OCI-LY3 (cell line): ENCODE measurements at regions not wholly inside any gene's neighbourhood (a gene's known extent, or its start where the extent isn't known, plus 50 kb on each side); places are given as distances from the start of the nearest gene placed in this dataset.

Source experiments
- H2AFZ ChIP-seq: fragments of 200-600, 300-600 bp; shearing (Covaris generic); 2 replicates; pipeline ENCODE4 v1.6.0; 2014; ENCODE audit warnings: antibody characterized with exemption, low read depth, low read length
- H3K27ac ChIP-seq: fragments of 200-600, 300-600 bp; sonication (generic); 2 replicates; pipeline ENCODE4 v1.5.1; 2014; ENCODE audit warnings: mild to moderate bottlenecking, low read length, moderate library complexity, mixed read lengths
- H3K27me3 ChIP-seq: fragments of 200-600, 300-600 bp; sonication (generic); 2 replicates; pipeline ENCODE4 v1.6.1; 2014; ENCODE audit warnings: low read depth, low read length, mixed read lengths
- H3K36me3 ChIP-seq: fragments of 200-600, 300-600 bp; sonication (generic); replicated peaks from 2 replicates; pipeline ENCODE3; 2014; ENCODE audit warnings: low read depth, low read length, mixed read lengths
- H3K4me1 ChIP-seq: fragments of 300-600, 200-600 bp; sonication (generic); 2 replicates; pipeline ENCODE4 v1.6.1; 2014; ENCODE audit warnings: low read length, mixed read lengths
- H3K4me2 ChIP-seq: fragments of 200-600, 300-600 bp; sonication (generic); 2 replicates; pipeline ENCODE4 v1.6.1; 2014; ENCODE audit warnings: low read length, mixed read lengths
- H3K4me3 ChIP-seq: fragments of 300-600, 200-600 bp; sonication (generic); 2 replicates; pipeline ENCODE4 v1.5.1; 2014; ENCODE audit warnings: antibody characterized with exemption, mild to moderate bottlenecking, low read length, moderate library complexity
- H3K79me2 ChIP-seq: fragments of 300-600, 200-600 bp; shearing (Covaris generic); 2 replicates; pipeline ENCODE4 v1.6.1; 2014; ENCODE audit warnings: mild to moderate bottlenecking, low read length, mixed read lengths
- H3K9ac ChIP-seq: fragments of 300-600, 200-600 bp; shearing (Covaris generic); 2 replicates; pipeline ENCODE4 v1.6.0; 2014; ENCODE audit warnings: mild to moderate bottlenecking, low read length, moderate library complexity
- H3K9me3 ChIP-seq: fragments of 200-600, 300-600 bp; shearing (Covaris generic); 2 replicates; pipeline ENCODE4 v1.6.1; 2014; ENCODE audit warnings: low read length, mixed read lengths; ENCODE audit not compliant: insufficient read depth
- H4K20me1 ChIP-seq: fragments of 200-600, 300-600 bp; sonication (generic); 2 replicates; pipeline ENCODE4 v1.6.1; 2016; ENCODE audit warnings: low read length, mixed read lengths; ENCODE audit not compliant: insufficient read depth
- EZH2phosphoT487 ChIP-seq: fragments of 200-600 bp; shearing (Covaris generic); IDR thresholded peaks from 2 replicates; pipeline ENCODE4 v1.6.1; 2018; ENCODE audit warnings: antibody characterized with exemption, mixed run types, low read depth
- TF ChIP-seq, protein P1 (sequence below): fragments of 200-600, 300-600 bp; sonication (generic); IDR thresholded peaks from 2 replicates; pipeline ENCODE4 v1.5.1; 2014; ENCODE audit warnings: antibody characterized with exemption, low read length, low read depth

- H3K4me2 ChIP-seq: no peak overlapping the region
- no peaks in the 10 kb centered on the region for H4K20me1 ChIP-seq
- no peaks in the 10 kb centered on the region for H3K27me3 ChIP-seq
- H2AFZ ChIP-seq: no peak overlapping the region
- H3K36me3 ChIP-seq: no peaks in the 10 kb centered on the region
- no peak overlapping the region for H3K4me3 ChIP-seq
- no peaks in the 10 kb centered on the region for H3K9me3 ChIP-seq
- H3K4me1 ChIP-seq: no peaks in the 10 kb centered on the region
- no peak overlapping the region for H3K27ac ChIP-seq
- TF ChIP-seq, protein P1, sequence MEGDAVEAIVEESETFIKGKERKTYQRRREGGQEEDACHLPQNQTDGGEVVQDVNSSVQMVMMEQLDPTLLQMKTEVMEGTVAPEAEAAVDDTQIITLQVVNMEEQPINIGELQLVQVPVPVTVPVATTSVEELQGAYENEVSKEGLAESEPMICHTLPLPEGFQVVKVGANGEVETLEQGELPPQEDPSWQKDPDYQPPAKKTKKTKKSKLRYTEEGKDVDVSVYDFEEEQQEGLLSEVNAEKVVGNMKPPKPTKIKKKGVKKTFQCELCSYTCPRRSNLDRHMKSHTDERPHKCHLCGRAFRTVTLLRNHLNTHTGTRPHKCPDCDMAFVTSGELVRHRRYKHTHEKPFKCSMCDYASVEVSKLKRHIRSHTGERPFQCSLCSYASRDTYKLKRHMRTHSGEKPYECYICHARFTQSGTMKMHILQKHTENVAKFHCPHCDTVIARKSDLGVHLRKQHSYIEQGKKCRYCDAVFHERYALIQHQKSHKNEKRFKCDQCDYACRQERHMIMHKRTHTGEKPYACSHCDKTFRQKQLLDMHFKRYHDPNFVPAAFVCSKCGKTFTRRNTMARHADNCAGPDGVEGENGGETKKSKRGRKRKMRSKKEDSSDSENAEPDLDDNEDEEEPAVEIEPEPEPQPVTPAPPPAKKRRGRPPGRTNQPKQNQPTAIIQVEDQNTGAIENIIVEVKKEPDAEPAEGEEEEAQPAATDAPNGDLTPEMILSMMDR: no peak
- TF ChIP-seq EZH2phosphoT487: no peak
- no peak overlapping the region for H3K9ac ChIP-seq
- H3K79me2 ChIP-seq: no peaks in the 10 kb centered on the region
Measured at GRCh38 chr10:90354914-90355313, 502.9 kb downstream of the HTR7 start.

- Histone ChIP-seq H2AFZ (no peak overlapping the region), H3K4me3 (no peak overlapping the region), H3K79me2 (no peaks in the 10 kb centered on the region), H4K20me1 (no peaks in the 10 kb centered on the region), H3K4me2 (no peak overlapping the region), H3K9ac (no peak overlapping the region), H3K27me3 (no peaks in the 10 kb centered on the region), H3K4me1 (no peaks in the 10 kb centered on the region), H3K27ac (no peak overlapping the region), H3K36me3 (no peaks in the 10 kb centered on the region), H3K9me3 (no peaks in the 10 kb centered on the region)
- no peak for TF ChIP-seq EZH2phosphoT487
- TF ChIP-seq, protein P1: no peak
Measured at GRCh38 chr10:90363799-90364483, 493.9 kb downstream of the HTR7 start.

DNA sequence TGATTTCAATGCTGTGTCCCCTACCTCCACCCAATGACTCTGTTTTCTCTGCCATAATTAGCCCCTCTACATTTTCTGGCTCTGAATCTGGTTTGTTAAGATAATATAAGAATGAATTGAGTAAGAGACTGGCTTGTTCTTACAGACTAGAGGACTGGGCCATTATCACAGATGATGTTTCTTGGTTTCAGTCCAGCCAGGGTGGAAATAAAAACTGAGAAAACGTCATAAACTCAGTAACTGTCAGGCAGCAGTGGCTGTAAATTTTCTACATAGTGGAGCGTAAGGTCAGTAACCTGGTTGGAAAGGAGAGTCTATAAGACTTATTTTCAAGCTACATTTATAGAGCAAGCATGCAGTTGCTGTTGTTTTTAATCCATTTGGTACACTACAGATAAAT is 485.4 kb downstream of the HTR7 start:
- Histone ChIP-seq H4K20me1 (no peaks in the 10 kb centered on the region), H3K27me3 (no peaks in the 10 kb centered on the region), H3K4me1 (no peaks in the 10 kb centered on the region), H3K9me3 (no peaks in the 10 kb centered on the region), H3K9ac (no peak overlapping the region), H2AFZ (no peak overlapping the region), H3K27ac (no peak overlapping the region), H3K79me2 (no peaks in the 10 kb centered on the region), H3K4me3 (no peak overlapping the region), H3K36me3 (no peaks in the 10 kb centered on the region), H3K4me2 (no peak overlapping the region)
- TF ChIP-seq EZH2phosphoT487: no peak
- TF ChIP-seq, protein P1: no peak

GRCh38 chr10:90373911-90374310 is 483.9 kb downstream of the HTR7 start:
- Histone ChIP-seq H4K20me1 (no peaks in the 10 kb centered on the region), H3K4me1 (no peaks in the 10 kb centered on the region), H3K27ac (no peak overlapping the region), H3K4me2 (no peak overlapping the region), H3K9me3 (no peaks in the 10 kb centered on the region), H3K4me3 (no peak overlapping the region), H3K27me3 (no peaks in the 10 kb centered on the region), H3K9ac (no peak overlapping the region), H3K79me2 (no peaks in the 10 kb centered on the region), H3K36me3 (no peaks in the 10 kb centered on the region), H2AFZ (no peak overlapping the region)
- TF ChIP-seq, protein P1: no peak
- no peak for TF ChIP-seq EZH2phosphoT487
